ENCODE measurements at regions not wholly inside any gene's neighbourhood (a gene's known extent, or its start where the extent isn't known, plus 50 kb on each side); places are given as distances from the start of the nearest gene placed in this dataset.

- Histone ChIP-seq H3K9ac (ENCODE audit: low read depth in 1 of 2, low read length in 2 of 2) (no peak overlapping the region), H3K9me3 (ENCODE audit: control insufficient read depth in 4 of 4, low read length in 3 of 4) (no peaks in the 10 kb centered on the region), H3K36me3 (ENCODE audit: control insufficient read depth in 4 of 4, insufficient read depth in 3 of 4, low read depth in 1 of 4, low read length in 3 of 4) (no peaks in the 10 kb centered on the region), H3K4me1 (ENCODE audit: control insufficient read depth in 4 of 4, insufficient read depth in 4 of 4, low read length in 3 of 4) (no peaks in the 10 kb centered on the region), H3K27me3 (ENCODE audit: control insufficient read depth in 4 of 4, insufficient read depth in 4 of 4, low read length in 3 of 4) (no peaks in the 10 kb centered on the region), H3K27ac (ENCODE audit: low read depth in 1 of 2, low read length in 2 of 2) (no peak overlapping the region), H3K4me3 (ENCODE audit: low read depth in 1 of 3, low read length in 3 of 3) (no peak overlapping the region)
- TF ChIP-seq YY1 (IDR thresholded peaks at IDR 0.05) (no peak), RAD21 (IDR thresholded peaks at IDR 0.05) (no peak), NR2F2 (IDR thresholded peaks at IDR 0.05) (no peak), HNF4A (conservative IDR thresholded peaks at IDR 0.05) (no peak), FOXA1 (IDR thresholded peaks at IDR 0.05) (no peak), SP1 (IDR thresholded peaks at IDR 0.05) (no peak), RXRA (IDR thresholded peaks at IDR 0.05) (no peak), MAX (IDR thresholded peaks at IDR 0.05) (no peak), JUND (IDR thresholded peaks at IDR 0.05) (no peak), ZBTB33 (IDR thresholded peaks at IDR 0.05) (no peak), FOXA2 (IDR thresholded peaks at IDR 0.05) (no peak), GABPA (IDR thresholded peaks at IDR 0.05 in 1 of 2, conservative IDR thresholded peaks at IDR 0.05 in 1 of 2) (no peak), REST (IDR thresholded peaks at IDR 0.05) (no peak), EGR1 (IDR thresholded peaks at IDR 0.05; ENCODE audit: low read depth in 2 of 2) (no peak), TAF1 (conservative IDR thresholded peaks at IDR 0.05) (no peak), ATF3 (IDR thresholded peaks at IDR 0.05) (no peak)
- no peak for DNase-seq (ENCODE audit: low spot score)
- WGBS: 75% methylated on average over 14 of the region's 14 CpGs
Measured at GRCh38 chrX:5390376-5390775, 838.3 kb downstream of the NLGN4X start.

GRCh38 chrX:5388087-5388486, 840.6 kb downstream of the NLGN4X start:
- H3K36me3 ChIP-seq (ENCODE audit: control insufficient read depth in 4 of 4, insufficient read depth in 3 of 4, low read depth in 1 of 4, low read length in 3 of 4): no peaks in the 10 kb centered on the region
- H3K9ac ChIP-seq (ENCODE audit: low read depth in 1 of 2, low read length in 2 of 2): no peak overlapping the region
- WGBS: 76% methylated on average over 6 of the region's 6 CpGs
- no peaks in the 10 kb centered on the region for H3K4me1 ChIP-seq (ENCODE audit: control insufficient read depth in 4 of 4, insufficient read depth in 4 of 4, low read length in 3 of 4)
- H3K9me3 ChIP-seq (ENCODE audit: control insufficient read depth in 4 of 4, low read length in 3 of 4): no peaks in the 10 kb centered on the region
- no peak for DNase-seq (ENCODE audit: low spot score)
- H3K4me3 ChIP-seq (ENCODE audit: low read depth in 1 of 3, low read length in 3 of 3): no peak overlapping the region
- no peak overlapping the region for H3K27ac ChIP-seq (ENCODE audit: low read depth in 1 of 2, low read length in 2 of 2)
- TF ChIP-seq FOXA1 (IDR thresholded peaks at IDR 0.05) (no peak), RXRA (IDR thresholded peaks at IDR 0.05) (no peak), FOXA2 (IDR thresholded peaks at IDR 0.05) (no peak), HNF4A (conservative IDR thresholded peaks at IDR 0.05) (no peak), MAX (IDR thresholded peaks at IDR 0.05) (no peak), GABPA (IDR thresholded peaks at IDR 0.05 in 1 of 2, conservative IDR thresholded peaks at IDR 0.05 in 1 of 2) (no peak), HNF4G (IDR thresholded peaks at IDR 0.05) (no peak), RAD21 (IDR thresholded peaks at IDR 0.05) (no peak), ZBTB33 (IDR thresholded peaks at IDR 0.05) (no peak), CTCF (IDR thresholded peaks at IDR 0.05; ENCODE audit: low read depth, low read length, missing input control) (no peak), NR2F2 (IDR thresholded peaks at IDR 0.05) (no peak), TAF1 (conservative IDR thresholded peaks at IDR 0.05) (no peak), REST (IDR thresholded peaks at IDR 0.05) (no peak)
- no peaks in the 10 kb centered on the region for H3K27me3 ChIP-seq (ENCODE audit: control insufficient read depth in 4 of 4, insufficient read depth in 4 of 4, low read length in 3 of 4)

Data from liver (tissue), 8 donors.